ENCODE measurements at regions not wholly inside any gene's neighbourhood (a gene's known extent, or its start where the extent isn't known, plus 50 kb on each side); places are given as distances from the start of the nearest gene placed in this dataset.

GRCh38 chr10:52486840-52487611 is 172.9 kb downstream of the DKK1 start:
- Histone ChIP-seq H3K4me3 (ENCODE audit: low read depth, low read length) (no peak overlapping the region), H3K27ac (ENCODE audit: low read depth, low read length) (peak overlapping the region; percentile 41), H3K9me3 (ENCODE audit: control insufficient read depth, insufficient read depth, low read length) (no peaks in the 10 kb centered on the region), H3K27me3 (ENCODE audit: control insufficient read depth, insufficient read depth, low read length) (no peaks in the 10 kb centered on the region)
- ChIA-PET POLR2A (interaction anchor here (0.9 to 1.9 kb wide), 3 partner anchors 39 to 173 kb away, joined by 3 to 6 read pairs (median 4); partner anchors contain the start of gene DKK1), CTCF (interaction anchor here (1.2 to 11.2 kb wide), 6 partner anchors 40 to 271 kb away, joined by 3 to 472 read pairs (median 6); partner anchors contain the start of gene DKK1)
- peak; percentile 59 for DNase-seq (ENCODE audit: low read depth, low spot score)
- no peak for TF ChIP-seq CTCF (IDR thresholded peaks at IDR 0.05; ENCODE audit: low read depth, low read length)

- peak; percentile 58 for TF ChIP-seq CTCF (IDR thresholded peaks at IDR 0.05; ENCODE audit: low read depth, low read length)
- POLR2A ChIA-PET = no interaction called here
- CTCF ChIA-PET = interaction anchor here (0.5 to 11.2 kb wide), 31 partner anchors 8 to 1500 kb away, joined by 3 to 472 read pairs (median 4); partner anchors contain the start of gene DKK1
- Histone ChIP-seq H3K27ac (ENCODE audit: low read depth, low read length) (no peak overlapping the region), H3K27me3 (ENCODE audit: control insufficient read depth, insufficient read depth, low read length) (no peaks in the 10 kb centered on the region), H3K4me3 (ENCODE audit: low read depth, low read length) (no peak overlapping the region), H3K9me3 (ENCODE audit: control insufficient read depth, insufficient read depth, low read length) (no peaks in the 10 kb centered on the region)
- DNase-seq (ENCODE audit: low read depth, low spot score) = no peak
Observed at GRCh38 chr10:52488606-52489485, 174.8 kb downstream of the DKK1 start.

- Histone ChIP-seq H3K27me3 (ENCODE audit: control insufficient read depth, insufficient read depth, low read length) (no peaks in the 10 kb centered on the region), H3K9me3 (ENCODE audit: control insufficient read depth, insufficient read depth, low read length) (no peaks in the 10 kb centered on the region), H3K4me3 (ENCODE audit: low read depth, low read length) (no peak overlapping the region), H3K27ac (ENCODE audit: low read depth, low read length) (no peak overlapping the region)
- ChIA-PET POLR2A (no interaction called here), CTCF (interaction anchor here (0.6 to 11.2 kb wide), 6 partner anchors 50 to 1502 kb away, joined by 3 to 472 read pairs (median 4); partner anchors contain the start of gene DKK1)
- no peak for TF ChIP-seq CTCF (IDR thresholded peaks at IDR 0.05; ENCODE audit: low read depth, low read length)
- DNase-seq (ENCODE audit: low read depth, low spot score) = no peak
Observed at GRCh38 chr10:52491246-52491995, 177.3 kb downstream of the DKK1 start.

- no peaks in the 10 kb centered on the region for H3K27me3 ChIP-seq (ENCODE audit: control insufficient read depth, insufficient read depth, low read length)
- H3K9me3 ChIP-seq (ENCODE audit: control insufficient read depth, insufficient read depth, low read length) = no peaks in the 10 kb centered on the region
- no peak for TF ChIP-seq CTCF (IDR thresholded peaks at IDR 0.05; ENCODE audit: low read depth, low read length)
- no peak for DNase-seq (ENCODE audit: low read depth, low spot score)
- H3K4me3 ChIP-seq (ENCODE audit: low read depth, low read length) = no peak overlapping the region
- CTCF ChIA-PET = no interaction called here
- POLR2A ChIA-PET = no interaction called here
- no peak overlapping the region for H3K27ac ChIP-seq (ENCODE audit: low read depth, low read length)
Observed at GRCh38 chr10:52499281-52499680, 185.2 kb downstream of the DKK1 start.
